ENCODE measurements at regions not wholly inside any gene's neighbourhood (a gene's known extent, or its start where the extent isn't known, plus 50 kb on each side); places are given as distances from the start of the nearest gene placed in this dataset.
A peak's percentile ranks its signal among the peaks of the same experiment; 100 is the strongest.

DNA sequence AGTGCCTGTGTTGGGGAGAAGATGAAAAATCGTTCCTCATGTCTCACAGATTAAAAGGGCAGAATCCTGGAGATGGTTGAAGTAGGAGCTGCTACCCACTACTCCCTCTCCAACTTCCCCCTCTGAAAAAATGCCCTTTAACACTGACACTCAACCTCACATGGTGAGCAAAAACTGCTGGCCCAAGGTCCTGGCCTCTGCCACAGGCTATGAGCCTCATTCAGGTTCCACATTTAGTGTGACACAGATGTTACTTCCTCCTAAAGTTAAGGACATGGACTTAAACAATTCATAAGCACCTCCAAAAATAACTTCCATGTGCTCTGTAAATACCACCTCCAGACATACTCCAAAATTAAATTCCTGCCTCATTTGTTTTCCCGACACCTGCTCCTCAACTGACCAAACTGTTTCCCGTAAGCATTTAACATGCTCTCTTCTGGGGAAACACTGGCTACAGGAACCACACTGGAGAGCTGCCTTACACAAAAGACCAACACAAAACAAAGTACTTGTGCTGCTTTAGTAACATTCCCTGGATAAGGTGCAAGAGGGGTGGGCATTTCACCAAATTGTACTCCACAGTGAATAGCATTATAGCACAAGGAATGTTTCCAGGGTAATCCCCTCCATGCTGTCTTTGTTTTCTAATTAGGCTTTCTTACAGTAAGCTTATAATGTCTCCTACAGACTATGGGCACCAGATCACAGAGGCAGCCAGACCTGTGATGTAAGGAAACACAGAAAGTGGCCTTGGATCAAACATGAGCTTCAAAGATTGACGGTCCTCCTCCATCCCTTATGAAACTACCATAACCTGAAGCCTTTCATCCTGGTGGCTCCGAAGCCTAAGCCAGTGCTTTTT is 57.0 kb downstream of the PHLDA1 start:
- DNase-seq = no peak

DNA sequence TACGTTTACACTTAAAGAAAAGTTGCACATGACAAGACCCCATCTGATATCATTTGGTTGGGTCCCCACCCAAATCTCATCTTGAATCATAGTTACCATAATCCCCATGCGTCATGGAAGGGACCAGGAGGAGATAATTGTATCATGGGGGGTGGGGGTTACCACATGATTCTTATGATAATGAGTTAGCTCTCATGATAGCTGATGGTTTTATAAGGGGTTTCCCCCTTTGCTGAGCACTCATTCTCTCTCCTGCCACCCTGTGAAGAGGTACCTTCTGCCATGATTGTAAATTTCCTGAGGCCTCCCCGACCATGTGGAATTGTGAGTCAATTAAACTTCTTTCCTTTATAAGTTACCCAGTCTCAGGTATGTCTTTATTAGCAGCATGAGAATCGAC is 60.3 kb downstream of the PHLDA1 start:
- no peak for DNase-seq

DNA sequence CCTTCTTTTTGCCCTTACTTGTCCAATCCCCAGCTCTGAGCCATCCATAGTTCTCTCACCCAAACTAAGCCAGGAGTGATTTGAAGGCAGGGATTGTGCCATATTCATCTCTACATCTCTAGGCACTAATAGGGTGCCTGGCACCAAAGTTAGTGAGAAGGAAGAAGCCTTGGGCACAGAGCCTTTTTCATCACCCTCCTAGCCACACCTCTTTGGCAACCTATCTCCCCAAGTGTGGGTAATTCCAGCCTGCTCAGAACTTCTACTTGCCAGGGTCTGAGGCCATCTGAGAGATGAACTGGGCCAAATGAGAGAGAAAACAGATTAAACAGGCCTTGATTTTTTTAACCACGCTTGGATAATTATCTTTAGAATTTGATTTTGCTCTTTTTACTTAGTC is 61.3 kb downstream of the PHLDA1 start:
- DNase-seq = no peak

DNA sequence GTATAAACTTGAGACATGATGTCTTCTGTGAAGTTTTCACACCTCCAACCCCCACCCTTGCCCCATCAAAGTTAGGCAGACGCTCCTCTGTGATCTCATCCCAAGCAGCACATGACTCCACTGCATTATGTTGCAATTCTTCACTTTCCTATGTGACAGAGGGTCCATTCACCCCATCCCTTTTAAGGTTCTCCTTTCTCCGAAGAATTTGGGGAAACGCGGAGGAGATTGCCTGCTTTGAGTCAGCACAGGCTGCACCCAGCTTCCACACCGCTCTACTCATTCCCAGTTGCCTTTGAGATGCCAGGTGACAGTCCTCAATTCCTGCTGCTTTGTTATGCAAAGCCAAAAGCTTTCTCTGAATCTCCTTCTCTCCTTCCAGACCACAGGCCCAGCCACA is 61.8 kb downstream of the PHLDA1 start:
- DNase-seq = no peak

DNA sequence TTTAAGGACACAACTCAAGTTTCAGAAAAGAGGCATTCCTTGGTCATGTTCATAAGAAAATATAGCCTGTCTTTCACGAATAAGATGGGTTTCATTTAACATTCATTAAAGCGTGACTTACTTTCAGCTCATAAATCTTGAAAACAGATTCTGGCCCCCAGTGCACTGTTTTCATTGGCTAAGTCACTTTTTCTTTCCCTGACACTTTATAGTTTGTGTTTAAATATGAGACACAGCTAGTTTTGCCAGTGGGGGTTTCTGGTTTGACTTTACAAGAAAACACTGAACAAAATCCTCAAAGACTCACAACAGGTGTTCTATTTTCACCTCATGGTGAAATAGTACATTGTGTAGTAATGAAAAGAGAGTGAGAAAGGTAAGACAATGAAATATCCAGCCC is 65.9 kb downstream of the PHLDA1 start:
- DNase-seq = no peak

DNA sequence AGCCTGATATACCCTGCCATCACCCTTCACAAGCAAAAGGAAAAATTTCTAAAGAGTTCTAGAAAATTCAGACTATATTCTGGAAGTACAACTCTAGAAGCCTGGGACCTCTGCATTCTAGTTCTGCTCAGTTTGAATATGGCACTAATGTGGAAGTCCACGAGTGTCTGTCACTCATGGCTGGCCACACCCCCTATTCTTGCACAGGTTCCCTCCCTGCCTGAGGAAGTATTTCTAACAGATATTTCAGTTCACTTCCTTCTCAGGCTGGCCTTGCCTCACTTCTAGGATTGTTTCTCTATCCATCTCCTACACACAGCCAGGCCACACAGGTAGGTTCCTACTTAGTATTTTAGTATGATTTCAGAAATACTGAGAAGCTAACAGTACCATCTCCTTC is 67.4 kb downstream of the PHLDA1 start:
- no peak for DNase-seq

DNA sequence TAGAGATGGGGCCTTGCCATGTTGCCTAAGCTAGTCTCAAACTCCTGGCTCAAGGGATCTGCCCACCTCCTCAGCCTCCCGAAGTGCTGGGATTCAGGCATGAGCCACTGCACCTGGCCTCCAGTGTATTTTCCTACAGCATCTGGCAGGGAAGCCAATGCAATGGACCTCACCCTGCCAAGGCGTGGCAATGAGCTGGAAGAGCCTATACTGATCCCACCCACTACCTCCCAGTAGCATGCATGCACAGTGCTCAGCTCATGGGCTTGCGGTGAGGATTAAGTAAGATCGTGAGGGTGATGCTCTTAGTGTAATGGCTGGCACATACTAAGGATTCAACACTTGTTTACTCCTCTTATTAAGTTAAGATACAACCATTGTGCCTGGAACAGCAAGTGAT is 69.7 kb downstream of the PHLDA1 start:
- no peak for DNase-seq

DNA sequence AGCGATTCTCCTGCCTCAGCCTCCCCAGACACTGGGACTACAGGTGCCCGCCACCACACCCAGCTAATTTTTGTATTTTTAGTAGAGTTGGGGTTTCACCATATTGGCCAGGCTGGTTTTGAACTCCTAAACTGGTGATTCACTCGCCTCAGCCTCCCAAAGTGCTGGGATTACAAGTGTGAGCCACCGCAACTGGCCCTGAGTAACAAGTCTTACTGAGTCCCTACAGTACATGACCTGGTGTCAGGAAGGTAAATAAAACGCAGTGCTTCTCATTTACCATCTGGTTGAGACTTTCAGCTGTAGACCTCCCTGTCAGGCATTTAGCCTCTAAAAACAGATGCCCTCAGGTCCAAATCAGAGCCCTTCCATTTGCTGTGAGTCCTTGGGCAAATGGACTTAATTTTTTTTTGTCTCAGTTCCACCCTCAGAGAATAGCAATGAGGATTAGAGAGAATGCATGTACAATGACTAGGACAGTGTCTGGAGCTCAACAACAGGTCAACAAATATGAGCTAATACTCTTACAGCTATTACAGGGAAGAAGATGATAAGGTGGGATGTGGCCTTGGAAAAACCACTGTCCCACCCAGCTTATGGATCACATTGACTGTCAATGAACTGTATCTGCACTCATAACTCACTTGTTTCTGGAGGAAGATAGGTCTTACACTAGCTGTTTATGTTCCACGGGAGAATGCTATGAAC is 70.5 kb downstream of the PHLDA1 start:
- no peak for DNase-seq

DNA sequence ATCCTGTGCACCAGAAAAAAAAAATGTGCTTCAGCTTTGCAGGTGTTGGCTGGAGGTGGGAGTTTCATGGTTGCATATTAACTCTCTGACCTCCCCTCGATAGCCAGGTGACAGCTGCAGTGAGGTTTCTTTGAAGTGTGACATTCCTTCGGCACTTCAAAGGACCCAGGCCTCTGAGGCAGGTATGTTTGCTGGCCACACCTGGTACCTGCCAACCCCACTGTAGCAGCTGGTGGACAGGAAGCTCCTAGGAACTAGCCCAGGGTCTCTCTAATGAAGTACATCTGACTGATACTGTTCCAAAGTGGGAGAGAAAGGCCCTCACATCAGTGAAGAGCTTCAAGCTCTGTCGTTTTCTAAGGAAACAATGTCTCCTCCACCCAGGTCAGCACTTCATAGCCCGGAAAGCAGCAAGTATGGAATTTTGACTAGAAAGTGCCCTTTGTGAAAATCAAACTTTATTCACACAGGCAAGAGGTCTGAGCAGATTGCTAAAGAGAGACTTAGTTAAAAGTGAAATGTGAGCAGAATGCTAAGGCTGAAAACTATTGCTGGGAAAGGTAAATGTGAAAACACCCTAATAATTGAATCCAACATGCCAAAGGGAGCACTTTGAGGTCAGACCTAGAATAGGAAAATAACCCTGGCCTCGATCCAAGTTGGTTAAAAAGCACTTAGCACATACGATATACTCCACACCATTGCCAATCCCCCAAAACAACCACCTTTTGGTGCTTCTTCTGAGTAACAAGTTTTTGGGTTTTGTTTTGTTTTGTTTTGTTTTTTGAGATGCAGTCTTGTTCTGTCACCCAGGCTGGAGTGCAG is 71.3 kb downstream of the PHLDA1 start:
- DNase-seq = no peak

DNA sequence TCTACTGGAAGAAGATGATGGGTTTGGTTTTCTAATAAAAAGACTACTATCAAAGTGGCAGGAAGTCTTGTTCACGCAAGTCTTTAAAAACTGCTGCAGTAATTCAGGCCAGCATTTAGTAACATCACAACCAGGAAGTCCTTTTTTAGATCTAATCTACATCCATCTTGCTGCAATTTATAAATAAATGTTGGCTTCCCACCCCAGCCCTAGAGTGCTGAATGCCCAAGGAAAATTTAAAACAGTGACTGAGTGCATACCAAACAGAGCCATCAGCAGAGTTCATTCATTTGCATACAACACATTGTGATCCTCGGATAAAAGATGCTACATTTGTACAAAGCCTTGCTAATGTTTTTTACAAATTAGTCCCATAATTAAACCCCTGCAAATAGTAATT is 72.1 kb downstream of the PHLDA1 start:
- DNase-seq = no peak

DNA sequence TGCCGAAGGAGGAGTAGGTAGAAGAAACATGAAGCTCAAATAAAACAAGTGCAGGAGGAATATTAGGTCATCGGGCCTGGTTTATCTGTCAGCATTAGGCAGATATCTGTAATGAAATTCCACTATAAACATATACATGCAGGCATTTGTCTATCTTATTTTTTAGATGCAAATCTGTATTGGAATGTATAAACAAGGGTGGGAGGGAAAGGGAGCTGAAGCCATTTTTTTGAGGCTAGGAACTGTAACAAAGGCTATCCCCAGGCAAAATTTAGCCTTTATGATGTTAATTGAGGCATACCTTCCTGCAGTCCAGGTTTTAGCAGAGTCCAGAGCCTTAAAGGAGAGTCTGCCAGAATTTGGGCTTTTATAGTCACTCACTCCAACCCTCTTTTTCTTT is 72.5 kb downstream of the PHLDA1 start:
- no peak for DNase-seq

DNA sequence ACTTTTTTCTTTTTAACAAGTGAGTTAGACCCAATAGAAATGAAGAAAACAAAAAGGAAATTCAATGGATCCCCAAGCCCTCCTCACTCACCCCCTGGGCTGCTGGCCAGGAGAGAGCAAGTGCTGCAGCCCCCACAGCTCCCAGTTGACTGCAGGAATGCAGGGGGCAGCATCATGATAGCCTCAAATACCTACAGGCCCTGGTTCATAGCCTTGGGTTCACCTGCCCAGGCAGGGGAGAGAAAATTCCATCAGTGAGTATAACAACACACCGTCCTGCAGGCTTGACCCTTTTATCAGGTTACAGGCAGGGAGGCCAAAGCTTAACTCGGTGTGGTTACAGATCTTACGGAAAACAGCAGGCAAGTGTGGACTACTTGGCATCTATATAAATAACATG is 76.3 kb downstream of the PHLDA1 start:
- DNase-seq = no peak

DNA sequence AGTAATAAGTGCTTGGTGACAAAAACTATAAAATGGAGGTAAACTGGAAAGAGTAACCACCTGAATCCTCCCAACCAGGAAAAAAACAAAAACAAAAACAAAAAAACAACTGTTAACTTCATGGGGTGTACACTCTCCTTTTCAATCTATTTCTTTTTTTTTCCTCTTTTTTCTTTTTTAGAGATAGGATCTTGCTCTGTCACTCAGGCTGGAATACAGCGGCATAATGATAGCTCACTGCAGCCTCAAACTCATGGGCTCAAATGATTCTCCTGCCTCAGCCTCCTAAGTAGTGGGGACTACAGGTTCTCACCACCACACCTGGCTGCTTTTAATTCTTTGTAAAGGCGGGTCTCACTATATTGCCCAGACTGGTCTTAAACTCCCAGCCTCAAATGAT is 76.8 kb downstream of the PHLDA1 start:
- DNase-seq = no peak

DNA sequence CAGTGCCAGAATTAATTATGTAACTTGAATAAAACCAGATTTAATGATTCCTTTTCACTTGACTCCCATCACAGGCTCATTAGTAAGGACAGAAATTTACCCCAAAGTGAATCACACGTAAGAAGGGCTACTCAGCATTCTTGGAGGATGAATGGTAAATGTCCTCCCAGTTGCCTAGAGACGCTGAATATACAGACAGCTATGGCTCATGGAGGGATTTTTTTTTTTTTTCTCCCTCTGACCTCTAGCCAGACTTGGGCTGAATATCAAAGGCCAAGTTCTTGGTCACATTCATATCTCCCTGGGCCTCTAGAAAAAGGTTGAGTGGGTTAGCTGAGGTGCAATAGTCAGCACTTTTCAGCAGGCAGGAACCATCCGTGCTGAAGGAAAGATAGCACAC is 77.5 kb downstream of the PHLDA1 start:
- no peak for DNase-seq

DNA sequence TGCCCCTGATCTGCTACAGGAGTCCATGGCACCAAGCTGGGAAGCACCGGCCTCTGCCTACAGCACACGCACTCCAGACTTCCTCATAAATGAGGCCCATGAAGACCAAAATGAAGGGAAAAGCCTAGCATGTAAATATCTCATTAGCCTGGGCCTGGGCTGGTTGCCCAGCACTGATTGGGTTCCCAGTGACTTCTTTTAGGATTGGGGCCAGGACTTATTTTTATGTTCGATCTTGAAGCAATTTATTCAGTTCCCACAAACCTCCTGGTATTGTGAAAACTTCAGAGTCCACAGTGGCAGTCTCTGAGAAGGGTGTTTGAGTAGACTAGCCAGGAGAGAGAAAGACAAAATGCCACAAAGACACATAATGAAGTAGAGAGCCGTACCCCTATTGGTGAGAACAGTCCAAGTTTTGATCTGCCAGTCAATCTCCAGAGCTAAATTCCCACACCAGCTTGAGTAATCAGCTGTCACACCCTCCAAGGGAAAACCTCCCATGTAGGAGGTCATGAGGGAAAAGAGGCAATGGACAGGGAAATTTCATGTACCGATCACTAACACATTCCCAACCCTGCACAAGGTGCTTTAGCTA is 78.2 kb downstream of the PHLDA1 start:
- DNase-seq = no peak

DNA sequence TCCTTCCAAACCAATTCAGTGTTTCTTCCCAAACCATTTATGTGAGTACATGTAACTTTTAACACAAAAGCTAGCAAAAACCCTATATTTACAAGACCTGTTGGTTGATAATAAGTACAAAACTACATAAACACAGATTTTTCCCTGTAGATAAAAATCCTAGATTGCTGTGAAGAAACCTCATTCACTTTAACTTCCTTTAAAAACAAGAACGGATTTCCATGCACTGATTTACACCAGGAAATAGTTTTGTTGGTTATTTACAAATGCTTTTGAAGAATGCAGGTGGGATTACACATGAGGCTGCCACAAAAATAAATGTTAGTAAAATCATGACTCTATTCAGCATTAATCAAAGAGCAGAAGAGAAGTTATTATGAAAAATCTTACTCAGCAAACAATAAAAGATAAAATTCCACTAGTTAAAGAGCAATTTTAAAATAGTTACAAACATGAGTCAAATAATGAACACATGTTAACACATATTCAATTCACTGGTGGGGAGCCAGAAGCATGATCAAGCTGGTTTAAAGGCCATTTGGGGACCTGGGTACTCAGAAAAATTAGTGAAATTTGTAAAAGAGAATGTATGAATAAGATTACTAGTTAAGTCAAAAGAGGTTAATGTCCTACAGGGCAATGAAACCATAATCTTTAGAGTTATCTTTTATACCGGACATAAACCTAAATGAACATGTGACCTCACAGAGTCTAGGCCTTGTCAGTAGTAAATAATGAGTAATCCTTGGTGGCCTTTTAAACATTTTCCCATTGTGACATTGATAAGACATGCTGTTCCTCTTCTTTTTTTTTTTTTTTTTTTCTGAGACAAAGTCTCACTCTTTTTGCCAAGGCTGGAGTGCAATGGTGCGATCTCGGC is 79.9 kb downstream of the PHLDA1 start:
- no peak for DNase-seq

DNA sequence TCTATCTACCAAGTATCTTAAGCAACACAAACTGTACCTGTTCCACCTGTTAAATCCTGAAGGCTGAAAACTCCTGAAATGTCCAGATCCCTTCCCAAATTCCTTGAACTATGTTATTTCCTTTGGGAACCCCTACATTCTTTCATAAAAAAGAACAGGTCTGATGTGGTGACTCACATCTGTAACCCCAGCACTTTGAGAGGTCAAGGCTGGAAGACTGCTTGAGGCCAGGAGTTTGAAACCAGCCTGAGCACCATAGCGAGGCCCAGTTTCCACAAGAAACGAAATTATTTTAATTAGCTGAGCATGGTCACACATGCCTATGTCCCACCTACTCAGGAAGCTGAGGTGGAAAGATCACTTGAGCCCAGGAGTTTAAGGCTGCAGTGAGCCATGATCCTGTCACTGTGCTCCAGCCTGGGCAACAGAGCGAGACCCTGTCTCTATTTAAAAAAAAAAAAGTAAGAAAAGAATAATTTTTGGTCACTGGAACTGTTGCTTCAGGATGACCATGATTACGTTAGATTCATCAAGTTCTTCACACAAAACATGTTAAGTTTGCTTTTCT is 84.3 kb downstream of the PHLDA1 start:
- no peak for DNase-seq

DNA sequence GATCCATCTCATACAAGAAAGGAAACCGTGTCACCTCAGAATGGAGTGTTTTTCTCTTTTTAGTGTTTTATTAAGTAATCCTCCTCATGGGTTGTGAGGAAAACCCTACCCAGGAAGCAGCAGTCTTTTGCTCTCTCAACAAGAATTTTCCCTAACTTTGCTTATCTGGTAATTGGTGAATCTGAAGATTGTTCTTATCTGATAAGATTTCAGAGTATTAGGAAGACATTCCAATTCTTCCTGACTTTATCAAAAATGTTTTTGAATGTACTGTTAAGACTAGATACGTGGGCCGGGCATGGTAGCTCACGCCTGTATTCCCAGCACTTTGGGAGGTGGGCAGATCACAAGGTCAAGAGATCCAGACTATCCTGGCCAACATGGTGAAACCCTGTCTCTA is 86.0 kb downstream of the PHLDA1 start:
- DNase-seq = no peak

DNA sequence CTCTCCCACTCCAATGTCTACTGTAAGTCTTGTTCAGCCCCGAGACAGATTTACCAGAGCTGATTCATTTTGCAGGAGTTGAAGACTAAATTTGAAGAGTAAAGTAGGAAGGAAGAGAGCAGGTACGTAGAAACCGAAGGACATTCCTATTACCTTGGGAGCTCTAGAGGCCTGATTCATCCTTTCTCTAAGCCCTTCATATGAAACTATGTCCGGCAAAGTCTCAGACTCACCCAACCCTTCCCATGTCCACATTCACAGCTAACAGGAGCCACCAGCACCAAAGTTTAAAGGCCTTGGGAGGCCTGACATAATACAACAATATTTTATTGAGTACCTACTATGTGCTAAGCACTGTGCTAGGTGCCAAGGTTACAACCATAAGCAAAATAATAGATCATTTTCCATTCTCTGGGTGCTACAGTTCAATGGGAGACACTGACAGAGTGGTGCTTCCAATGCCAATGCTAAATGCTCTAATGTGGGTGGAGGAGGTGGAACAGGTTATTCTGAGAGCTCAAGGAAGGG is 86.6 kb downstream of the PHLDA1 start:
- DNase-seq = no peak

DNA sequence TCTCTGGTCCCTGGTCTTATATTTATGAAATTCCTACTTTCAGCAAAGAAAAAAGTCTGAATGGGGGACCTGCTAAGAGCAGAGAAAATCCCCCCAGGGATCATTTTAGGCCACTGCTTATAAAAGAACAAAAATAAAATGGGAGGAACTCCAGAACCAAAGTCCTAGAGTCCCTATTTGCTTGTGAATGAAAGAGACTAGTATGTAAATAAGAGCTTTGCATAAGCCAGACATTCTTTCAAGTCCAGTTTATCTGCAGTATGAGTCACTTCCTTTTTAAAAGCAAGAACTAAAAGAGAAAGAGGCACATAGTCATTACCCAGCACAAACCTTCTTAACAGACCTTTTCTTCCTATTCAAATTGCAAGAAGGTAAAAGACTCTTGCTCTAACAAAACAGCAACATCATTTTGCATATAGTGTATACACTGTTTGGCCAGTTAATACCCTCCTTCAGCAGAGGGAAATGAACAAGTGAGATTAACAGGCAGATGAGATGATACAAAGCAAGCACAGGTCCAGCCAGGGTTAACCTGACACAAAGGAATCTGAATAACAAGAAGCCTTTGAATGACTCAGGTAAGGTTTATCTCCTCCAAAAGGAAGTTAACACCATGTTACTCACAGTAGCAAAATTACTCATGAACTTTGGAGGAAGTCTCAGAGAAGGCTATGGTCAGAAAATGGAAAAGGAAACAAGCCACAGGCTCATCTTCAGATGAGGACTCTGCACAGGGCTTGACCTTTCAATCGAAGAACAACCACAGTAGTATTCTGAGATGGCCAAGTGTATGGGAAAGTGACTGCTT is 87.3 kb downstream of the PHLDA1 start:
- DNase-seq = peak; percentile 33

DNA sequence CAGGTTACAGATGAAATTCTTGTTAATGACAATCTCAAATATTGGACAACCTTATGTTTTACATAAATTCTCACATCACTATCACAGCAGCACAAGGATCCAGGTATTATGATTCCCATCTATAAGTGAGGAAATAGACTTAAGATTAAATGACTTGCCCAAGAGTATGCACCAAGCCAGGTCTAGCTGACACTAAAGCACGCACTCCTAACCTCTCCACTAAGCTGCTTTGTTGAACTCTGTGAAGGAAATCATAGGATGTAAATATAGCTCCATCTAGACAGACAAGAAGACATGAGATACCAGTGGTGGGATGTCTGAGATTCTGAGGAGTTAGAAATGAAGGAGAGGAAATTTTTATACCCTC is 87.9 kb downstream of the PHLDA1 start:
- no peak for DNase-seq

All from central memory CD4-positive, alpha-beta T cell (primary cell).